BLaER1 treated with 17β-estradiol and CSF1 and Interleukin-3, amounts not matched to agents 10 nM and 100 nM (cell line): ENCODE measurements at regions not wholly inside any gene's neighbourhood (a gene's known extent, or its start where the extent isn't known, plus 50 kb on each side); places are given as distances from the start of the nearest gene placed in this dataset.
"Not testable (repeated sequence)": the region's sequence is repeated elsewhere in the genome, so short reads cannot be mapped to it uniquely, and the experiment has no call there.

Source experiments
- H3K27ac ChIP-seq, 11 experiments: shearing (Covaris generic); formaldehyde crosslinking; 2 replicates each; pipeline ENCODE4 v1.8.1; 2022
- H3K27me3 ChIP-seq, 11 experiments: shearing (Covaris generic); formaldehyde crosslinking; 2 replicates each; pipeline ENCODE4 v1.8.1; 2022
- H3K36me3 ChIP-seq, 11 experiments: shearing (Covaris generic); formaldehyde crosslinking; 2 replicates each; pipeline ENCODE4 v1.8.1; 2022
- H3K4me1 ChIP-seq, 10 experiments: shearing (Covaris generic); formaldehyde crosslinking; 2 replicates each; pipeline ENCODE4 v1.8.1; 2022
- H3K4me2 ChIP-seq, 11 experiments: shearing (Covaris generic); formaldehyde crosslinking; 2 replicates each; pipeline ENCODE4 v1.8.1; 2022
- H3K4me3 ChIP-seq, 10 experiments: shearing (Covaris generic); formaldehyde crosslinking; 2 replicates each; pipeline ENCODE4 v1.8.1; 2022
- H3K9ac ChIP-seq, 11 experiments: shearing (Covaris generic); formaldehyde crosslinking; 2 replicates each; pipeline ENCODE4 v1.8.1; 2022
- H3K9me3 ChIP-seq, 11 experiments: shearing (Covaris generic); formaldehyde crosslinking; replicated peaks in 1 of 11; 2 replicates each; pipeline ENCODE4 v1.8.1; 2022
- H4K20me1 ChIP-seq, 11 experiments: shearing (Covaris generic); formaldehyde crosslinking; 2 replicates each; pipeline ENCODE4 v1.8.1; 2022
- Cebpa-rat ChIP-seq, 11 experiments: shearing (Covaris generic); IDR thresholded peaks; 2 replicates each; pipeline ENCODE4 v1.8.1; 2022

GRCh38 chr3:69671082-69671952, 67.9 kb upstream of the MITF start:
- H3K27me3 ChIP-seq, result no peaks in the 10 kb centered on the region
- H3K4me1 ChIP-seq, result peaks cover 0 to 7% (median 0%) of the 10 kb centered on the region in 10 experiments; a peak in 1 of 20 replicates
- no peaks in the 10 kb centered on the region for H4K20me1 ChIP-seq
- no peak overlapping the region for H3K27ac ChIP-seq
- no peaks in the 10 kb centered on the region for H3K36me3 ChIP-seq
- H3K4me2 ChIP-seq, result no peak overlapping the region
- 0 out of 22 replicates have a peak, but pooled peaks cover 0 to 5% (median 0%) of the 10 kb centered on the region in 11 experiments for H3K9me3 ChIP-seq
- H3K4me3 ChIP-seq, result no peak overlapping the region
- no peak for TF ChIP-seq Cebpa-rat (IDR thresholded peaks at IDR 0.05)
- H3K9ac ChIP-seq, result no peak overlapping the region

DNA sequence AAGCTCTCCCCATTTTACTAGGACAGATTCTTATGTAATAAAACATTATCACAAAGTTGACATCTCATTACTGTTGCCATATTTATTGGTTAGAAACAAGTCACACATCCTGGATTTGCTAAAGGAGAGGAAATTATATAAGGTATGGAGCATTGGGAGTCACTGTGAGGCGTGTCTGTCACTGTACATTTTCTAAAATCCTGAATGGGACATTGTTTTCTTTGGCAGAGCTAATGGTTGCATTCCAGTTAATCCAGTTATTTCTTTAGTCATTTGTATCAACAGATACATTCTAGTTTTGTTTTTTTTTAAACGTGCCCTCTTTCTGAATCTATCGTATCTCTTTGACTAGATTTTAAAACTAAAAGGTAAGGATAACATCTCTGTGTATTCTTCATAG, 70.2 kb upstream of the MITF start:
- H3K9ac ChIP-seq, result no peak overlapping the region
- no peaks in the 10 kb centered on the region for H3K36me3 ChIP-seq
- H3K27ac ChIP-seq, result no peak overlapping the region
- no peak for TF ChIP-seq Cebpa-rat (IDR thresholded peaks at IDR 0.05)
- no peaks in the 10 kb centered on the region for H4K20me1 ChIP-seq
- H3K4me3 ChIP-seq, result no peak overlapping the region
- peaks cover 0 to 18% (median 9%) of the 10 kb centered on the region in 10 experiments; a peak in 12 of 20 replicates for H3K4me1 ChIP-seq
- H3K9me3 ChIP-seq, result 0 out of 22 replicates have a peak, but pooled peaks cover 0 to 5% (median 0%) of the 10 kb centered on the region in 11 experiments
- no peaks in the 10 kb centered on the region for H3K27me3 ChIP-seq
- no peak overlapping the region for H3K4me2 ChIP-seq

DNA sequence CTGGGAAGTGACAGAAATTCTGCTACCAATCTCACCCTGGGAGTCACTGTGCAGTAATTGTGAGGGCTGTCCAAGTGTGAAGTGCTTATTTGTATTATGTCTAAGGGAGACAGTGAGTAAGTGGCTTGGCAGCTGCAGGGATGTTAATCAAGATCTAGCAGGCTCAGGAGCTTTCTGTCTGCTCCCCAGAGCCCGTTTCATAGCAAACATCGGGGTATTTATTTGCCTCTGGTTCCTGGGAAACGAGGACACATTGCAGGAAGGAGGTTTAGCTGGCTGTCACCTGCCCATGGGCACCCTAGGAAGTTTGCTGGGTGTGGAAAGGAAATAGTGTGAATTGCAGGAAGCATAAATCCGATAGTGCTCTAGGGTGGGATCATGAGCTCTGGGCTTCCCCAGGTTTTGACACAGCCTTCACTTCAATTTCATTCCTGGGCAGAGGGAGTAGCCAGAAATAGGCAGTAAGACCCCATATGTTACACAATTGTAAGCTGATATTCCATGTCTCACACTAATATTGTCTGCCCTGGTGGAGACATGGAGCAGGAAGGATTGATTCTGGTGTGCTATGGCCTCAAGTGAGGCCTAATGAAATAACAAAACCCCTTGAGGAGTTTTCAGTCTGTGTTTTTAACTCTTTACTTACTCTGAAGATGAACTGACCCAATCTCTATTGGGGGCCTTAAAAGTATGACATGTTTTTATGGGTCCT, 74.1 kb upstream of the MITF start:
- Histone ChIP-seq H3K4me1 (peaks cover 0 to 26% (median 12%) of the 10 kb centered on the region in 10 experiments; a peak in 12 of 20 replicates), H3K4me3 (no peak overlapping the region), H4K20me1 (no peaks in the 10 kb centered on the region), H3K27ac (no peak overlapping the region), H3K4me2 (peak overlapping the region in 6 of 11 experiments; percentile 3 to 50 (median 12); a peak in 5 of 22 replicates), H3K27me3 (no peaks in the 10 kb centered on the region), H3K9ac (no peak overlapping the region), H3K36me3 (no peaks in the 10 kb centered on the region), H3K9me3 (peaks cover 9 to 18% (median 12%) of the 10 kb centered on the region in 11 experiments; a peak in 21 of 22 replicates)
- no peak for TF ChIP-seq Cebpa-rat (IDR thresholded peaks at IDR 0.05)

- Histone ChIP-seq H3K4me1 (peaks cover 0 to 25% (median 11%) of the 10 kb centered on the region in 10 experiments; a peak in 12 of 20 replicates), H3K36me3 (no peaks in the 10 kb centered on the region), H3K27ac (no peak overlapping the region), H3K4me2 (no peak overlapping the region), H3K4me3 (no peak overlapping the region), H3K27me3 (no peaks in the 10 kb centered on the region), H3K9ac (no peak overlapping the region), H4K20me1 (no peaks in the 10 kb centered on the region), H3K9me3 (peaks cover 11 to 15% (median 13%) of the 10 kb centered on the region in 11 experiments; a peak in 21 of 22 replicates)
- no peak for TF ChIP-seq Cebpa-rat (IDR thresholded peaks at IDR 0.05)
These were observed 78.6 kb upstream of the MITF start for GRCh38 chr3:69660631-69661030.

GRCh38 chr3:69659180-69659910, 79.9 kb upstream of the MITF start:
- H3K9ac ChIP-seq, result no peak overlapping the region
- H3K4me1 ChIP-seq, result peaks cover 0 to 14% (median 4%) of the 10 kb centered on the region in 10 experiments; a peak in 11 of 20 replicates
- no peaks in the 10 kb centered on the region for H3K27me3 ChIP-seq
- no peak for TF ChIP-seq Cebpa-rat (IDR thresholded peaks at IDR 0.05)
- no peak overlapping the region for H3K4me3 ChIP-seq
- H3K9me3 ChIP-seq, result peaks cover 11 to 15% (median 13%) of the 10 kb centered on the region in 11 experiments; a peak in 21 of 22 replicates
- no peak overlapping the region for H3K4me2 ChIP-seq
- no peaks in the 10 kb centered on the region for H3K36me3 ChIP-seq
- no peaks in the 10 kb centered on the region for H4K20me1 ChIP-seq
- no peak overlapping the region for H3K27ac ChIP-seq

DNA sequence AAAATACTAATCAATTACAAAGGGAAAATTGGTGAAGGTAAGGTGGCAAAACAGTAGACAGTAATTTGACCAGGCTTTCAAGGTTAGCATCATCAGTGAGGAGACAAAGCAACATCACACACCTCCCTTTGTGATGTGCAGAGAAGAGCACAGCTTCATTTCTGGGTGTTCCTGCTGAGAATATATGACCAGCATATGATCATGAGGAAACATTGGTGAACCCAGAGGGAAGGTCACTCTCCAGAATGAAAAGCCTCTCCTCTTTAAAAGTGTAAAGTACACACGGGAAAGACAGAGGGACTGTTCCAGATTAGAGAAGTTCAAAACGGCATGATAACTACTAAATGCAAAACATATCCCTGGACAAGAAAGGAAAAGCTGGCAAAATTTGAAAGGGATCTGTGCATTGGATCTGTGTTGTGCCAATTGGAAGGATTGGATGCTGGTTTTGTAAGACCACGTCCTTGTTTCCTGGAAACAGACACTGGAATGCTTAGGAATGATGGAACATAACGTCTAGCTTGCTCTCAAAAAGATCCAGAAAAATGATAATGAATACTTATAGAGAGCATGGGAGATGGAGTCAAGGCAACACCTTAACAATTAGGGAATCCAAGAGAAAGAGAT, 80.6 kb upstream of the MITF start:
- Histone ChIP-seq H3K27me3 (no peaks in the 10 kb centered on the region), H3K27ac (no peak overlapping the region), H3K4me2 (no peak overlapping the region), H3K4me1 (peaks cover 0 to 13% (median under 1%) of the 10 kb centered on the region in 10 experiments; a peak in 10 of 20 replicates), H4K20me1 (no peaks in the 10 kb centered on the region), H3K4me3 (no peak overlapping the region), H3K36me3 (no peaks in the 10 kb centered on the region), H3K9ac (no peak overlapping the region), H3K9me3 (peaks cover 11 to 15% (median 13%) of the 10 kb centered on the region in 11 experiments; a peak in 21 of 22 replicates)
- no peak for TF ChIP-seq Cebpa-rat (IDR thresholded peaks at IDR 0.05)

DNA sequence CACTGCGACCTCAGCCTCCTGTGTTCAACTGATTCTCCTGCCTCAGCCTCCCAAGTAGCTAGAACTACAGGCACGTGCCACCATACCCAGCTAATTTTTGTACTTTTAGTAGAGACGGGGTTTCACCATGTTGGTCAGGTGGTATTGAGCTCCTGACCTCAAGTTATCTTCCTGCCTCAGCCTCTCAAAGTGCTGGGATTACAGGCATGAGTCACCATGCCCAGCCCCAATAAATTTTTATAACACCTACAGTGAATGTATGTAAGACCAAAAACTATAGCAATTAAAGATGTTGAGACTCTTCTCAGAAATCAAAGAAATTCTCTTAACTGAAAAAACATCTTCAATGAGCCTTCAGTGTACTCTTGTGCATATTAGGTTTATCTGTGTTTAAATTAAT, 82.2 kb upstream of the MITF start:
- H3K27me3 ChIP-seq, H4K20me1 ChIP-seq, H3K4me3 ChIP-seq, H3K27ac ChIP-seq, H3K9ac ChIP-seq, H3K36me3 ChIP-seq, H3K4me2 ChIP-seq: not testable (repeated sequence)
- H3K9me3 ChIP-seq, result peaks cover 11 to 15% (median 13%) of the 10 kb centered on the region in 11 experiments; a peak in 21 of 22 replicates
- H3K4me1 ChIP-seq, result peaks cover 0 to 23% (median 0%) of the 10 kb centered on the region in 10 experiments; a peak in 9 of 20 replicates

GRCh38 chr3:69651765-69652164, 87.5 kb upstream of the MITF start:
- H3K36me3 ChIP-seq, result no peaks in the 10 kb centered on the region
- H3K27ac ChIP-seq, result no peak overlapping the region
- no peak overlapping the region for H3K4me3 ChIP-seq
- H3K4me2 ChIP-seq, result peak overlapping the region in 2 of 11 experiments; percentile 21 to 31; a peak in 1 of 22 replicates
- H3K9ac ChIP-seq, result no peak overlapping the region
- no peak for TF ChIP-seq Cebpa-rat (IDR thresholded peaks at IDR 0.05)
- no peaks in the 10 kb centered on the region for H4K20me1 ChIP-seq
- no peaks in the 10 kb centered on the region for H3K27me3 ChIP-seq
- peaks cover 0 to under 1% (median 0%) of the 10 kb centered on the region in 11 experiments; a peak in 2 of 22 replicates for H3K9me3 ChIP-seq
- peaks cover 31 to 65% (median 35%) of the 10 kb centered on the region in 10 experiments for H3K4me1 ChIP-seq
